Keratinocyte (primary cell): ENCODE measurements at regions not wholly inside any gene's neighbourhood (a gene's known extent, or its start where the extent isn't known, plus 50 kb on each side); places are given as distances from the start of the nearest gene placed in this dataset.
"Not testable (repeated sequence)": the region's sequence is repeated elsewhere in the genome, so short reads cannot be mapped to it uniquely, and the experiment has no call there.

Source experiments
- EZH2 ChIP-seq: IDR thresholded peaks from one replicate; pipeline ENCODE4 v1.6.1; 2012; ENCODE audit warnings: inconsistent platforms, mild to moderate bottlenecking, low read length, moderate library complexity
- TF ChIP-seq, protein P1 (sequence below), 3 experiments: IDR thresholded peaks in 1 of 3; conservative IDR thresholded peaks in 1 of 3; optimal IDR thresholded peaks in 1 of 3; 2 replicates in 2 of 3; 3 replicates in 1 of 3; pipeline versions ENCODE3 to v1.5.1; 2011; ENCODE audit warnings: low read length in 3 of 3, mild to moderate bottlenecking in 3 of 3, moderate library complexity in 2 of 3, control low read depth in 1 of 3, inconsistent platforms in 1 of 3; ENCODE audit not compliant: insufficient read depth in 2 of 3; ENCODE audit errors: extremely low read depth in 1 of 3

GRCh38 chr4:118485801-118486314 lies 133.1 kb upstream of the PRSS12 start:
- TF ChIP-seq, protein P1, sequence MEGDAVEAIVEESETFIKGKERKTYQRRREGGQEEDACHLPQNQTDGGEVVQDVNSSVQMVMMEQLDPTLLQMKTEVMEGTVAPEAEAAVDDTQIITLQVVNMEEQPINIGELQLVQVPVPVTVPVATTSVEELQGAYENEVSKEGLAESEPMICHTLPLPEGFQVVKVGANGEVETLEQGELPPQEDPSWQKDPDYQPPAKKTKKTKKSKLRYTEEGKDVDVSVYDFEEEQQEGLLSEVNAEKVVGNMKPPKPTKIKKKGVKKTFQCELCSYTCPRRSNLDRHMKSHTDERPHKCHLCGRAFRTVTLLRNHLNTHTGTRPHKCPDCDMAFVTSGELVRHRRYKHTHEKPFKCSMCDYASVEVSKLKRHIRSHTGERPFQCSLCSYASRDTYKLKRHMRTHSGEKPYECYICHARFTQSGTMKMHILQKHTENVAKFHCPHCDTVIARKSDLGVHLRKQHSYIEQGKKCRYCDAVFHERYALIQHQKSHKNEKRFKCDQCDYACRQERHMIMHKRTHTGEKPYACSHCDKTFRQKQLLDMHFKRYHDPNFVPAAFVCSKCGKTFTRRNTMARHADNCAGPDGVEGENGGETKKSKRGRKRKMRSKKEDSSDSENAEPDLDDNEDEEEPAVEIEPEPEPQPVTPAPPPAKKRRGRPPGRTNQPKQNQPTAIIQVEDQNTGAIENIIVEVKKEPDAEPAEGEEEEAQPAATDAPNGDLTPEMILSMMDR (optimal IDR thresholded peaks at IDR 0.05 in 1 of 3, IDR thresholded peaks at IDR 0.05 in 1 of 3, conservative IDR thresholded peaks at IDR 0.05 in 1 of 3; ENCODE audit: extremely low read depth in 1 of 3, insufficient read depth in 2 of 3, low read length in 3 of 3) = not testable (repeated sequence)
- TF ChIP-seq EZH2 = not testable (repeated sequence)
